OCI-LY1 (cell line): ENCODE measurements at regions not wholly inside any gene's neighbourhood (a gene's known extent, or its start where the extent isn't known, plus 50 kb on each side); places are given as distances from the start of the nearest gene placed in this dataset.

ENCODE experiments used
- EZH2 ChIP-seq: fragments of 200-600 bp; sonication (generic), shearing (Covaris generic); IDR thresholded peaks from 2 replicates; pipeline ENCODE4 v1.8.0; 2017; ENCODE audit warnings: borderline replicate concordance, mixed run types, mild to moderate bottlenecking, antibody characterized with exemption, low read length, moderate library complexity, mixed read lengths
- TF ChIP-seq, protein P1 (sequence below): fragments of 200-600 bp; sonication (generic), shearing (Covaris generic); IDR thresholded peaks from 2 replicates; pipeline ENCODE4 v1.5.1; 2017; ENCODE audit warnings: mild to moderate bottlenecking, antibody characterized with exemption, low read length, moderate library complexity, mixed read lengths

DNA sequence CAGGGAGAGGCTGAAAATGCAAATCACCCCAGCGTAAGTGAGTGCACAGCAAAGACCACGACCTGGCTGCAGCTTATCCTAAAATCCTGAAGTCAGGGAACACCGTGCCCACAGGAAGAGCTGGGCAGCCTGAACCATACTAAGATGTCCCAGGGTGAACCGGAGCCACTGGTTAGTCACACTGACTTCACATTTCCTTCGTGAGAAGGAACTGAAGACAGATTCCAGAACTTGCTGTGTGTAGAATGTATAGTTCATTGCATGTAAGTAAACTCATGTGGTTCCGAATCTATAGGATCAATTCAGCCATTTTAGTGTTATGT is 84.6 kb upstream of the NDUFV2 start:
- TF ChIP-seq, protein P1, sequence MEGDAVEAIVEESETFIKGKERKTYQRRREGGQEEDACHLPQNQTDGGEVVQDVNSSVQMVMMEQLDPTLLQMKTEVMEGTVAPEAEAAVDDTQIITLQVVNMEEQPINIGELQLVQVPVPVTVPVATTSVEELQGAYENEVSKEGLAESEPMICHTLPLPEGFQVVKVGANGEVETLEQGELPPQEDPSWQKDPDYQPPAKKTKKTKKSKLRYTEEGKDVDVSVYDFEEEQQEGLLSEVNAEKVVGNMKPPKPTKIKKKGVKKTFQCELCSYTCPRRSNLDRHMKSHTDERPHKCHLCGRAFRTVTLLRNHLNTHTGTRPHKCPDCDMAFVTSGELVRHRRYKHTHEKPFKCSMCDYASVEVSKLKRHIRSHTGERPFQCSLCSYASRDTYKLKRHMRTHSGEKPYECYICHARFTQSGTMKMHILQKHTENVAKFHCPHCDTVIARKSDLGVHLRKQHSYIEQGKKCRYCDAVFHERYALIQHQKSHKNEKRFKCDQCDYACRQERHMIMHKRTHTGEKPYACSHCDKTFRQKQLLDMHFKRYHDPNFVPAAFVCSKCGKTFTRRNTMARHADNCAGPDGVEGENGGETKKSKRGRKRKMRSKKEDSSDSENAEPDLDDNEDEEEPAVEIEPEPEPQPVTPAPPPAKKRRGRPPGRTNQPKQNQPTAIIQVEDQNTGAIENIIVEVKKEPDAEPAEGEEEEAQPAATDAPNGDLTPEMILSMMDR = no peak
- no peak for TF ChIP-seq EZH2
